ENCODE measurements at regions not wholly inside any gene's neighbourhood (a gene's known extent, or its start where the extent isn't known, plus 50 kb on each side); places are given as distances from the start of the nearest gene placed in this dataset.

GRCh38 chr6:28811873-28812272 lies 111.9 kb downstream of the TRIM27 start:
- no peak for TF ChIP-seq CTCF (IDR thresholded peaks at IDR 0.05; ENCODE audit: borderline replicate concordance, extremely low read depth, insufficient read depth)
- Histone ChIP-seq H3K36me3 (ENCODE audit: control insufficient read depth in 2 of 3, insufficient read depth in 3 of 3, low read length in 3 of 3) (no peaks in the 10 kb centered on the region), H3K27me3 (ENCODE audit: control insufficient read depth, insufficient read depth, low read length) (peaks cover 88% of the 10 kb centered on the region), H3K4me1 (ENCODE audit: control insufficient read depth in 2 of 3, insufficient read depth in 2 of 3, low read depth in 1 of 3, low read length in 3 of 3) (no peaks in the 10 kb centered on the region), H3K9ac (ENCODE audit: low read length in 3 of 3) (no peak overlapping the region), H3K4me3 (ENCODE audit: low read length in 3 of 3) (no peak overlapping the region), H3K9me3 (ENCODE audit: control insufficient read depth in 2 of 3, insufficient read depth in 1 of 3, low read length in 3 of 3) (peaks cover 0 to 3% (median 0%) of the 10 kb centered on the region in 3 donors), H3K27ac (ENCODE audit: low read depth in 2 of 2, low read length in 2 of 2) (no peak overlapping the region)
- no peak for DNase-seq
- intact Hi-C loops (cut with DNase I), result no loop called here
- no peak for FAIRE-seq

- Histone ChIP-seq H3K27ac (ENCODE audit: low read depth in 2 of 2, low read length in 2 of 2) (no peak overlapping the region), H3K4me3 (ENCODE audit: low read length in 3 of 3) (no peak overlapping the region), H3K9ac (ENCODE audit: low read length in 3 of 3) (no peak overlapping the region), H3K9me3 (ENCODE audit: control insufficient read depth in 2 of 3, insufficient read depth in 1 of 3, low read length in 3 of 3) (peaks cover 0 to 3% (median 0%) of the 10 kb centered on the region in 3 donors), H3K4me1 (ENCODE audit: control insufficient read depth in 2 of 3, insufficient read depth in 2 of 3, low read depth in 1 of 3, low read length in 3 of 3) (no peaks in the 10 kb centered on the region), H3K36me3 (ENCODE audit: control insufficient read depth in 2 of 3, insufficient read depth in 3 of 3, low read length in 3 of 3) (no peaks in the 10 kb centered on the region), H3K27me3 (ENCODE audit: control insufficient read depth, insufficient read depth, low read length) (peaks cover 89% of the 10 kb centered on the region)
- FAIRE-seq (no peak), DNase-seq (no peak)
- TF ChIP-seq CTCF (IDR thresholded peaks at IDR 0.05; ENCODE audit: borderline replicate concordance, extremely low read depth, insufficient read depth), result no peak
- intact Hi-C loops (cut with DNase I), result no loop called here
These were observed 110.8 kb downstream of the TRIM27 start for GRCh38 chr6:28812778-28813569.

- Histone ChIP-seq H3K27me3 (ENCODE audit: control insufficient read depth, insufficient read depth, low read length) (peaks cover 90% of the 10 kb centered on the region), H3K36me3 (ENCODE audit: control insufficient read depth in 2 of 3, insufficient read depth in 3 of 3, low read length in 3 of 3) (no peaks in the 10 kb centered on the region), H3K4me3 (ENCODE audit: low read length in 3 of 3) (no peak overlapping the region), H3K9ac (ENCODE audit: low read length in 3 of 3) (no peak overlapping the region), H3K27ac (ENCODE audit: low read depth in 2 of 2, low read length in 2 of 2) (no peak overlapping the region), H3K4me1 (ENCODE audit: control insufficient read depth in 2 of 3, insufficient read depth in 2 of 3, low read depth in 1 of 3, low read length in 3 of 3) (no peaks in the 10 kb centered on the region), H3K9me3 (ENCODE audit: control insufficient read depth in 2 of 3, insufficient read depth in 1 of 3, low read length in 3 of 3) (peaks cover 0 to 3% (median 0%) of the 10 kb centered on the region in 3 donors)
- no peak for FAIRE-seq
- no peak for DNase-seq
- TF ChIP-seq CTCF (IDR thresholded peaks at IDR 0.05; ENCODE audit: borderline replicate concordance, extremely low read depth, insufficient read depth), result no peak
- intact Hi-C loops (cut with DNase I), result no loop called here
These were observed 109.5 kb downstream of the TRIM27 start for GRCh38 chr6:28814032-28814976.

Data from kidney (tissue), 13 donors.